ENCODE measurements at regions not wholly inside any gene's neighbourhood (a gene's known extent, or its start where the extent isn't known, plus 50 kb on each side); places are given as distances from the start of the nearest gene placed in this dataset.
"Not testable (repeated sequence)": the region's sequence is repeated elsewhere in the genome, so short reads cannot be mapped to it uniquely, and the experiment has no call there.

- DNase-seq (no peak), ATAC-seq (no peak)
- Mint-ChIP-seq H3K9me3 (ENCODE audit: low read depth) (peaks cover 3% of the 10 kb centered on the region), H3K4me1 (no peaks in the 10 kb centered on the region), H3K27ac (no peak overlapping the region), H3K36me3 (no peaks in the 10 kb centered on the region), H3K4me3 (no peak overlapping the region), H3K27me3 (no peaks in the 10 kb centered on the region)
- CTCF ChIA-PET = no interaction called here
Measured at GRCh38 chr4:29104694-29105093, 1615.5 kb upstream of the PCDH7 start.

GRCh38 chr4:29113960-29114359 is 1606.2 kb upstream of the PCDH7 start:
- Mint-ChIP-seq H3K9me3 (ENCODE audit: low read depth) (peaks cover 2% of the 10 kb centered on the region), H3K27ac (no peak overlapping the region), H3K36me3 (no peaks in the 10 kb centered on the region), H3K4me1 (no peaks in the 10 kb centered on the region), H3K4me3 (no peak overlapping the region), H3K27me3 (no peaks in the 10 kb centered on the region)
- DNase-seq (no peak), ATAC-seq (no peak)
- CTCF ChIA-PET = no interaction called here

GRCh38 chr4:29117231-29117722 is 1602.9 kb upstream of the PCDH7 start:
- H3K36me3 Mint-ChIP-seq, CTCF ChIA-PET: not testable (repeated sequence)

DNA sequence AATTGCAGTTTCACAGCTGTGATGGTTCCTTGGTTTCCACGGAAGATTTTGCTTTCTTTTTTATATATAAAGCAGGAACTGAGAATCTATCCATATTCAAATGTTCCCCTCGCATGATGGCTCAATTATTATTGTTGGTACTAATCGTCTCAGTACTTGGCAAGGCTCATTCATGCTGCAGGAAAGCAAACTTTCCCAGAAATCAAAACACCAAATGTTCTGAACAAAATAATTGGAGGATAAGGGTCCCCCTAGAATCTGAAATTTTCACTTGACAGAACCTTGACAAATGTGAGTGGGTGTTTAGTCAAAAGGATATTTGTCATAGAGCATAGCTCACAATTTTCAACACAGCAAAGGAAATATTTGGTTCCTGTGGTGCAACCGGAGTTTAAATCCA is 1598.6 kb upstream of the PCDH7 start:
- H3K9me3 Mint-ChIP-seq (ENCODE audit: low read depth) = peaks cover 2% of the 10 kb centered on the region
- H3K4me1 Mint-ChIP-seq = no peaks in the 10 kb centered on the region
- CTCF ChIA-PET = no interaction called here
- no peak overlapping the region for H3K27ac Mint-ChIP-seq
- H3K4me3 Mint-ChIP-seq = no peak overlapping the region
- no peaks in the 10 kb centered on the region for H3K36me3 Mint-ChIP-seq
- no peaks in the 10 kb centered on the region for H3K27me3 Mint-ChIP-seq
- no peak for ATAC-seq
- DNase-seq = no peak

More at GRCh38 chr4:29117231-29117722, 1602.9 kb upstream of the PCDH7 start:
- H3K9me3 Mint-ChIP-seq (ENCODE audit: low read depth); H3K27ac Mint-ChIP-seq; H3K4me3 Mint-ChIP-seq; ATAC-seq; H3K4me1 Mint-ChIP-seq; DNase-seq; H3K27me3 Mint-ChIP-seq: not testable (repeated sequence)

- CTCF ChIA-PET = no interaction called here
- Mint-ChIP-seq H3K4me1 (no peaks in the 10 kb centered on the region), H3K4me3 (no peak overlapping the region), H3K27ac (no peak overlapping the region), H3K36me3 (no peaks in the 10 kb centered on the region), H3K9me3 (ENCODE audit: low read depth) (peaks cover 9% of the 10 kb centered on the region), H3K27me3 (no peaks in the 10 kb centered on the region)
- no peak for DNase-seq
- ATAC-seq = no peak
Measured at GRCh38 chr4:29128810-29129209, 1591.4 kb upstream of the PCDH7 start.

DNA sequence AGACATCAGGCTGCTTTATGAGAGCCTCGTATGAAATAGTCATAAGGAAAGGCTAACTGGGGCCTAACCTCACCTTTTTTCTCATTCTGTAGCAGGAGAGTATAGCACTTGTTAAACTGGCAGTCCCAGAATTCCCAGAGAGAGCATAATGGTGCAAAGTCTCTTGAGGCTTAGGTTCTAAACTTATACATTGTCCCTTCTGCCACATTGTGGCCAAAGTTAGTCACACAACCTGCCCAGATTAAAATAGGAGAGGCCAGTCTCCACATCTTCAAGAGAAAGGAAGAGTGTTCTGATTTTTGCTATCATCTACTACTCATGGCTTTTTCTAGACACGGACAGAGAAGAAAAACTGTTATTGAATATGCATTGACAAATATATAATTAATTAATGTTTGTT is 1588.9 kb upstream of the PCDH7 start:
- no peak overlapping the region for H3K4me3 Mint-ChIP-seq
- H3K27me3 Mint-ChIP-seq = no peaks in the 10 kb centered on the region
- ATAC-seq (no peak), DNase-seq (no peak)
- H3K4me1 Mint-ChIP-seq = no peaks in the 10 kb centered on the region
- no peaks in the 10 kb centered on the region for H3K36me3 Mint-ChIP-seq
- H3K9me3 Mint-ChIP-seq (ENCODE audit: low read depth) = peaks cover 13% of the 10 kb centered on the region
- CTCF ChIA-PET = no interaction called here
- no peak overlapping the region for H3K27ac Mint-ChIP-seq

DNA sequence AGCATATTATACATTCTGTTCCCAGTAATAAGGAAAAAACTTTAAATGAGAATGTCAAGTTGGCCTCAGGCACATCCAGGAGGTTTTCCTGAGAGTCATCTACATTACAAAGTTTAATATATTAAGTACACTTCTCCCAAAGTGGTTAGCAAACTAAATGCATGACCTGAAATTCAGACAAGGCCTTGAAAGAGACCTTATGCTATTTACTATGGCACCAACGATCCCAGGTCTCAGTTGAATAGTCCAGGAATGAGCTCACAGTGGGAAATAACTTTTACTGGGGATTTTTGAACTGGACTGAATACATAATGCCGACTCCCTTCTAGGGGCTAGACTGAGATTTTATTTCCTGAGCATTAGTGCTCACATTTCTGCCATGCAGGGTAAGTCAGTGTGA is 1577.5 kb upstream of the PCDH7 start:
- DNase-seq (no peak), ATAC-seq (no peak)
- Mint-ChIP-seq H3K9me3 (ENCODE audit: low read depth) (peaks cover 3% of the 10 kb centered on the region), H3K27ac (no peak overlapping the region), H3K36me3 (no peaks in the 10 kb centered on the region), H3K27me3 (no peaks in the 10 kb centered on the region), H3K4me3 (no peak overlapping the region), H3K4me1 (no peaks in the 10 kb centered on the region)
- CTCF ChIA-PET = no interaction called here

- Mint-ChIP-seq H3K4me1 (no peaks in the 10 kb centered on the region), H3K4me3 (no peak overlapping the region), H3K27me3 (no peaks in the 10 kb centered on the region), H3K36me3 (no peaks in the 10 kb centered on the region), H3K9me3 (ENCODE audit: low read depth) (peaks cover 8% of the 10 kb centered on the region), H3K27ac (no peak overlapping the region)
- no peak for DNase-seq
- CTCF ChIA-PET = no interaction called here
- no peak for ATAC-seq
Measured at GRCh38 chr4:29151584-29151983, 1568.6 kb upstream of the PCDH7 start.

DNA sequence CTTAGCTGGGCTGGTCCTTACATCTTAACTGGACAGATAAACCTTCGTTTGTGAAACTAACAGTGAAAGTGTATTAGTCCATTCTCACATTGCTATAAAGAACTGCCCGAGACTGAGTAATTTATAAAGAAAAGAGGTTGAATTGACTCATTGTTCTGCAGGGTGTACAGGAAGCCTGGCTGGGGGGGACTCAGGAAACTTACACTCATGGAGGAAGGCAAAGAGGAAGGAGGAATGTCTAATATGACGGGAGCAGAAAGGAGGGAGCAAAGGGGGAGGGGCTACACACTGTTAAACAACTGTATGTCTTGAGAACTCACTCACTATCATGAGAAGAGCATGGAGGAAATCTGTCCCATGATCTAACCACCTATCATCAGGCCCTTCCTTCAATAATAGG is 1566.5 kb upstream of the PCDH7 start:
- no peaks in the 10 kb centered on the region for H3K27me3 Mint-ChIP-seq
- peaks cover 4% of the 10 kb centered on the region for H3K9me3 Mint-ChIP-seq (ENCODE audit: low read depth)
- no peak for ATAC-seq
- CTCF ChIA-PET = no interaction called here
- H3K27ac Mint-ChIP-seq = no peak overlapping the region
- no peaks in the 10 kb centered on the region for H3K36me3 Mint-ChIP-seq
- H3K4me3 Mint-ChIP-seq = no peak overlapping the region
- H3K4me1 Mint-ChIP-seq = no peaks in the 10 kb centered on the region
- no peak for DNase-seq

DNA sequence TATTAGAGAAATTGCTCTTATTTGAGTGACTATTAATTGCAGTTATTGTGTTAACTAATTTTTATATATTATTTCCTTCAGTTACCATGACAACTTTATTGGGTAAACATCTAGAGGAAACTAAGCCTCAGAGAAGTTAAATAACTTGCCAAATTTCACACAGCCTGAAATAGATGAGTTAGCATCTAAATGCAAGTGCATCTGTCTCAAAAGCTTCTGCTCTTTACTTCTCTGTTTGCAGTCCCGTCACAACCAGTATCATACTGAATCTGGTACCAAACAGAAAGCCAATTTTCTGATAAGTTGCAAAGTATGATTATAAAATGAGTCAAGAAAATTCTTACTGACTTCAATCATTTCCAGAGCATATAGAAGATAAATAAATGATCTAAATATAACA is 1544.9 kb upstream of the PCDH7 start:
- DNase-seq (no peak), ATAC-seq (no peak)
- Mint-ChIP-seq H3K27ac (no peak overlapping the region), H3K4me1 (no peaks in the 10 kb centered on the region), H3K4me3 (no peak overlapping the region), H3K27me3 (no peaks in the 10 kb centered on the region), H3K36me3 (no peaks in the 10 kb centered on the region), H3K9me3 (ENCODE audit: low read depth) (peaks cover 13% of the 10 kb centered on the region)
- CTCF ChIA-PET = no interaction called here

- Mint-ChIP-seq H3K4me1 (no peaks in the 10 kb centered on the region), H3K9me3 (ENCODE audit: low read depth) (peaks cover 9% of the 10 kb centered on the region), H3K27ac (no peak overlapping the region), H3K4me3 (no peak overlapping the region), H3K27me3 (no peaks in the 10 kb centered on the region), H3K36me3 (no peaks in the 10 kb centered on the region)
- ATAC-seq (no peak), DNase-seq (no peak)
- CTCF ChIA-PET = no interaction called here
Measured at GRCh38 chr4:29199025-29199424, 1521.1 kb upstream of the PCDH7 start.

DNA sequence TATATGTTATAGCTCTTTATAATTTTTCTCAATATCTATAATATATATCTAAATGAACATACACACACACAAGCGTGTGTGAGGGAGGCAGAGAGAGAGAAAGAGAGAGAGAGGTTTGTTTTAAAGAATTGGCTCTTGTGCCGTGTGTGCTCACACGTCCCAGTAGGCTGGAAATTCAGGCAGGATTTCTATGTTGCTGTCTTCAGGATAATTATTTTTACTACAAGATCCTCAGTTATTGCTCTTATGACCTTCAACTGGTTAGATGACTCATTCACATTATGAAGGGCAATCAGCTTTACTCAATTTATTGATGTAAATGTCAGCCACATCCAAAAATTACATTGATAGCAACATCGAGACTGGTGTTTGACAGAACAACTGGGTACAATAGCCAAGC is 1520.7 kb upstream of the PCDH7 start:
- no peaks in the 10 kb centered on the region for H3K4me1 Mint-ChIP-seq
- H3K27ac Mint-ChIP-seq = no peak overlapping the region
- H3K27me3 Mint-ChIP-seq = no peaks in the 10 kb centered on the region
- CTCF ChIA-PET = no interaction called here
- H3K4me3 Mint-ChIP-seq = no peak overlapping the region
- no peak for DNase-seq
- H3K36me3 Mint-ChIP-seq = no peaks in the 10 kb centered on the region
- no peak for ATAC-seq
- H3K9me3 Mint-ChIP-seq (ENCODE audit: low read depth) = peaks cover 9% of the 10 kb centered on the region

DNA sequence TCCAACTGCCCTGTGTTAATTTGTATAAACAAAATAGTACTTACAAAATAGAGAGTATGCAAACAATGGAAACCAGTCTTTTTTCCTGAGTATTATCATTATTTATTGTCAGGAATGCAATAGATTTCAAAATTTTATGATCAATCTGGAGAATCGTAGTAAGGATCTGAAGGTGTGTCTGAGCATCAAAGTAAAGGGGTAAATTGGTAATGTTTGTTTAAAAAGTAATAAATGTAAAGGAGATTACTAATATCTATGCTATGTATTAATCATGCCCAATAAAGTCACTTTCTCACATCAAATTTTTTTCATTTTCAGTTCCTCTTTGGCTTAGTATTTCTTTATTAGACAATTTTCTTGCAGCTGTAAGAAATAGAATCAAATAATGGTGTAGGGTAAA is 1507.1 kb upstream of the PCDH7 start:
- H3K4me1 Mint-ChIP-seq = no peaks in the 10 kb centered on the region
- CTCF ChIA-PET = no interaction called here
- no peak overlapping the region for H3K4me3 Mint-ChIP-seq
- H3K9me3 Mint-ChIP-seq (ENCODE audit: low read depth) = peaks cover 11% of the 10 kb centered on the region
- no peak overlapping the region for H3K27ac Mint-ChIP-seq
- ATAC-seq = no peak
- no peaks in the 10 kb centered on the region for H3K27me3 Mint-ChIP-seq
- no peak for DNase-seq
- H3K36me3 Mint-ChIP-seq = no peaks in the 10 kb centered on the region

DNA sequence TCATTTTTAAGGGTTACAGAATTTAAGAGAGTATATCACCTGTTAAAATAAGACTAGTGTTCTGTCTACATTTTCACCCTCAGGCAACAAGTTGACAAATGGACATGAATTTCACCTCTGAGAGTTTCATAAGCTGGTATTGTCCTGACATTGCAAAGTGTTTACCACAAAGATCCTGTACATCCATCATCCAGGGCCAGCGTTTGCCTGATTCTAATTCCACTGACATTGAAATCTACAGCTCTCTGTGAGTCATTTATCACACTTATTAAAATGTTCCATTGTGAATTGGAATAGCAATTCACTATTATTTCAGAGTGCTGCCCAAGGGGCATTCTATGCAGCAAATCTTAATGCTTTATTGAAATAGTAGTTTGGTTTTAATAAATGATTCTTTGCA is 1499.4 kb upstream of the PCDH7 start:
- Mint-ChIP-seq H3K27me3 (no peaks in the 10 kb centered on the region), H3K36me3 (no peaks in the 10 kb centered on the region), H3K27ac (no peak overlapping the region), H3K4me3 (no peak overlapping the region), H3K4me1 (no peaks in the 10 kb centered on the region), H3K9me3 (ENCODE audit: low read depth) (peaks cover 3% of the 10 kb centered on the region)
- ATAC-seq (no peak), DNase-seq (no peak)
- CTCF ChIA-PET = no interaction called here

GRCh38 chr4:29224911-29225310 is 1495.3 kb upstream of the PCDH7 start:
- DNase-seq = no peak
- no peaks in the 10 kb centered on the region for H3K27me3 Mint-ChIP-seq
- H3K9me3 Mint-ChIP-seq (ENCODE audit: low read depth) = no peaks in the 10 kb centered on the region

More at GRCh38 chr4:29224911-29225310, 1495.3 kb upstream of the PCDH7 start:
- no peak for ATAC-seq
- Mint-ChIP-seq H3K4me3 (no peak overlapping the region), H3K4me1 (no peaks in the 10 kb centered on the region), H3K27ac (no peak overlapping the region), H3K36me3 (no peaks in the 10 kb centered on the region)
- CTCF ChIA-PET = no interaction called here
